BLaER1 treated with 17β-estradiol and CSF1 and Interleukin-3, amounts not matched to agents 10 nM and 100 nM (cell line): ENCODE measurements at regions not wholly inside any gene's neighbourhood (a gene's known extent, or its start where the extent isn't known, plus 50 kb on each side); places are given as distances from the start of the nearest gene placed in this dataset.

ENCODE experiments used
- H3K27ac ChIP-seq, 11 experiments: shearing (Covaris generic); formaldehyde crosslinking; 2 replicates each; pipeline ENCODE4 v1.8.1; 2022
- H3K27me3 ChIP-seq, 11 experiments: shearing (Covaris generic); formaldehyde crosslinking; 2 replicates each; pipeline ENCODE4 v1.8.1; 2022
- H3K36me3 ChIP-seq, 11 experiments: shearing (Covaris generic); formaldehyde crosslinking; 2 replicates each; pipeline ENCODE4 v1.8.1; 2022
- H3K4me1 ChIP-seq, 10 experiments: shearing (Covaris generic); formaldehyde crosslinking; 2 replicates each; pipeline ENCODE4 v1.8.1; 2022
- H3K4me2 ChIP-seq, 11 experiments: shearing (Covaris generic); formaldehyde crosslinking; 2 replicates each; pipeline ENCODE4 v1.8.1; 2022
- H3K4me3 ChIP-seq, 10 experiments: shearing (Covaris generic); formaldehyde crosslinking; 2 replicates each; pipeline ENCODE4 v1.8.1; 2022
- H3K9ac ChIP-seq, 11 experiments: shearing (Covaris generic); formaldehyde crosslinking; 2 replicates each; pipeline ENCODE4 v1.8.1; 2022
- H3K9me3 ChIP-seq, 11 experiments: shearing (Covaris generic); formaldehyde crosslinking; replicated peaks in 1 of 11; 2 replicates each; pipeline ENCODE4 v1.8.1; 2022
- H4K20me1 ChIP-seq, 11 experiments: shearing (Covaris generic); formaldehyde crosslinking; 2 replicates each; pipeline ENCODE4 v1.8.1; 2022
- Cebpa-rat ChIP-seq, 11 experiments: shearing (Covaris generic); IDR thresholded peaks; 2 replicates each; pipeline ENCODE4 v1.8.1; 2022

GRCh38 chr18:25962919-25963318 is 127.5 kb downstream of the SS18 start:
- Histone ChIP-seq H3K27ac (no peak overlapping the region), H3K4me1 (no peaks in the 10 kb centered on the region), H3K36me3 (no peaks in the 10 kb centered on the region), H3K9ac (no peak overlapping the region), H3K4me2 (no peak overlapping the region), H3K4me3 (no peak overlapping the region), H4K20me1 (no peaks in the 10 kb centered on the region), H3K9me3 (no peaks in the 10 kb centered on the region; a peak in 1 of 22 replicates), H3K27me3 (no peaks in the 10 kb centered on the region)
- TF ChIP-seq Cebpa-rat (IDR thresholded peaks at IDR 0.05) = no peak

DNA sequence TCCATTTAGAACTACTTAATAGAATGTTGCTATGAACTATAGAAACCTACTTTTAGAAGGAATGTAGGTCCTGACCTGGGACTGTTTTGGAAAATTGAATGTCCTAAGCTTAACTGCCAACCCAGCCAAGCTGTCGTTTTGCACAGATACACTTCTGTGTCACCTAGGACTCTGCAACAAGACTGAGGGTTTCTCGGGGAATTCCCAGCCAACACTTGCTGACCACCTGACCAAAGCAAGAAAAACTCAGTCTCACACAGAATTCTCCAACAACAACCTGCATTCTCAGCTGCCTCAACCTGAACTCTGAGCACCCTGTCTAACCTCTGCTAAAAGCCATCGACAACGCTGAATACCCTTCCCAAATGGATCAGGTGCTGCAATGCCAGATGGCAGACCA is 128.2 kb downstream of the SS18 start:
- TF ChIP-seq Cebpa-rat (IDR thresholded peaks at IDR 0.05) = no peak
- no peak overlapping the region for H3K4me2 ChIP-seq

DNA sequence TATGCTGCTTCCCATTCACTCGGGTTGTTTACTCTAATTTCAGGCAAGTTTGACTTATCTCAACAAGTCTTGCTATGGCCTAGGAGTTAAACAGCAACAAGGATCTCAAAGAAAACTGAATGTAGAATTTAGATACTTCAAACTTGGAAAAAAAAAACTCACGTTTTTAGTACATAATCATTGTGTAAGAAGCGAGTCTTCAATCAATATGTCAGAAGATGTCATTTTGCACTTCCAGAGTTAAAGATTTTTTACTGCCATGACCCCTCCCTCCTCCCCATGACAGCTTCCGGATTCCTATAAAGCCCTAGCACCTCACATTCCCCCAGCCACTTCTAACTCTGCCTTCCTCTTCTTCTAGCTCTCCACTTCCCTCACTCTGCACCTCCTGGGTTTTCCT is 133.4 kb downstream of the SS18 start:
- TF ChIP-seq Cebpa-rat (IDR thresholded peaks at IDR 0.05) = no peak
- Histone ChIP-seq H3K9ac (no peak overlapping the region), H3K9me3 (no peaks in the 10 kb centered on the region; a peak in 1 of 22 replicates), H3K4me2 (peak overlapping the region in 4 of 11 experiments; percentile 18 to 21 (median 20); a peak in 6 of 22 replicates), H3K27me3 (no peaks in the 10 kb centered on the region), H3K27ac (no peak overlapping the region), H3K36me3 (no peaks in the 10 kb centered on the region), H3K4me1 (peaks cover 0 to 13% (median 4%) of the 10 kb centered on the region in 10 experiments; a peak in 7 of 20 replicates), H3K4me3 (no peak overlapping the region), H4K20me1 (no peaks in the 10 kb centered on the region)

More for the DNA sequence above, 128.2 kb downstream of the SS18 start:
- Histone ChIP-seq H3K4me1 (peaks cover 0 to 3% (median 1%) of the 10 kb centered on the region in 10 experiments; a peak in 7 of 20 replicates), H3K9me3 (no peaks in the 10 kb centered on the region; a peak in 1 of 22 replicates), H3K4me3 (no peak overlapping the region), H3K9ac (no peak overlapping the region), H3K36me3 (no peaks in the 10 kb centered on the region), H3K27me3 (no peaks in the 10 kb centered on the region), H3K27ac (no peak overlapping the region), H4K20me1 (no peaks in the 10 kb centered on the region)

- Histone ChIP-seq H3K9ac (no peak overlapping the region), H3K27ac (no peak overlapping the region), H3K27me3 (no peaks in the 10 kb centered on the region), H3K4me1 (peaks cover 0 to 13% (median 4%) of the 10 kb centered on the region in 10 experiments; a peak in 7 of 20 replicates), H3K9me3 (0 out of 22 replicates have a peak, but pooled peaks cover 0 to 3% (median 0%) of the 10 kb centered on the region in 11 experiments), H3K36me3 (no peaks in the 10 kb centered on the region), H3K4me2 (no peak overlapping the region), H3K4me3 (no peak overlapping the region), H4K20me1 (no peaks in the 10 kb centered on the region)
- no peak for TF ChIP-seq Cebpa-rat (IDR thresholded peaks at IDR 0.05)
Observed at GRCh38 chr18:25953111-25953510, 137.3 kb downstream of the SS18 start.

DNA sequence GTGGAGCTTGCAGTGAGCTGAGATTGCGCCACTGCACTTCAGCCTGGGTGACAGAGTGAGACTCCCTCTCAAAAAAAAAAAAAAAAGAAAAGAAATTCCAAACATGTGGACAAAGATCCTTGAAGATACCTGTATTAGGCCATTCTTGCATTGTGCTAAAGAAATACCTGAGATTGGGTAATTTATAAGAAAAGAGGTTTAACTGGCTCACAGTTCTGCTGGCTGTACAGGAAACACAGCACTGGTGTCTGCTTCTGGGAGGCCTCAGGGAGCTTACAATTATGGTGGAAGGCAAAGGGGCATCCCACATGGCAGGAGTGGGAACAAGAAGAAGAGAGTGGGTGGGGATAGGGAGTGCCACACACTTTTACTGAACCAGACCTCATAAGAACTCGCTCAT is 140.1 kb downstream of the SS18 start:
- Histone ChIP-seq H4K20me1 (no peaks in the 10 kb centered on the region), H3K27me3 (no peaks in the 10 kb centered on the region), H3K4me2 (no peak overlapping the region), H3K4me3 (no peak overlapping the region), H3K36me3 (no peaks in the 10 kb centered on the region), H3K4me1 (0 out of 20 replicates have a peak, but pooled peaks cover 0 to 6% (median 0%) of the 10 kb centered on the region in 10 experiments), H3K27ac (no peak overlapping the region), H3K9ac (no peak overlapping the region), H3K9me3 (0 out of 22 replicates have a peak, but pooled peaks cover 0 to 3% (median 0%) of the 10 kb centered on the region in 11 experiments)
- TF ChIP-seq Cebpa-rat (IDR thresholded peaks at IDR 0.05) = no peak

DNA sequence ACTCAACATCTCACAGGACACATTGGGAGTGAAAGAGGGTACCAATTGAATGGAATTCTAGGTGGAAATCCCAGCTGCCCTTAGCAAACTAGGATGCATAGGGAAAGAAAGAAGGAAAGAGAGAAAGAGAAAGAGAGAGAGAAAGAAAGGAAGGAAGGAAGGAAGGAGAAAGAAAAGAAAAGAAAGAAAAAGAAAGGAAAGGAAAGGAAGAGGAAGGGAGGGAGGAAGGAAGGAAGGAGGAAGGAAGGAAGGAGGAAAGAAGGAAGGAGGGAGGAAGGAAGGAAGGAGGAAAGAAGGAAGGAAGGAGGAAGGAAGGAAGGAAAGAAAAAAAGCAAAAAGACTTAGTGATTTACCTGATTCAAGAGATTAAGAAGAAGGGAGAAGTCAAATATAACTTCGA is 143.9 kb downstream of the SS18 start:
- TF ChIP-seq Cebpa-rat (IDR thresholded peaks at IDR 0.05) = no peak
- Histone ChIP-seq H3K36me3 (no peaks in the 10 kb centered on the region), H4K20me1 (no peaks in the 10 kb centered on the region), H3K27ac (no peak overlapping the region), H3K27me3 (no peaks in the 10 kb centered on the region), H3K4me3 (no peak overlapping the region), H3K9me3 (0 out of 22 replicates have a peak, but pooled peaks cover 0 to 3% (median 0%) of the 10 kb centered on the region in 11 experiments), H3K4me1 (no peaks in the 10 kb centered on the region), H3K4me2 (no peak overlapping the region), H3K9ac (no peak overlapping the region)

DNA sequence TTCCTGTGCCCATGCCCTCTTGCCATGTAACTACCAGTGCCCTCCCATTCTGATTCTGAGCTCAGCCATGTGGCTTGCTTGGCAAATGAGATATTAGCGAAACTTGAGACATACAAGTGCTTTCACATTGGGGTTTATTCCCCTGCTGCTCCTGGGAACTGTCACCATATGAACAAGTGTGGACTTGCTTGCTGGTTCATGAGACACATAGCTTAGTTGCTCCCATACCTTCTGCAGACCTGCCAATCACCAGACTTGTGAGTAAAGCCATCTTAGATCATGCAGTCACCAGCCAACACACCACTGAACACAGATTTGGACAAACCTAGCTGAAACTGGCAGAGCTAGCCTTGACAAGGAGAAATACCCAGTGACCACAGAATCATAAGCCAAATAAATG is 155.1 kb downstream of the SS18 start:
- Histone ChIP-seq H3K4me2 (no peak overlapping the region), H3K9ac (no peak overlapping the region), H3K27me3 (no peaks in the 10 kb centered on the region), H3K36me3 (no peaks in the 10 kb centered on the region), H3K4me1 (no peaks in the 10 kb centered on the region), H4K20me1 (no peaks in the 10 kb centered on the region), H3K9me3 (no peaks in the 10 kb centered on the region), H3K4me3 (no peak overlapping the region), H3K27ac (no peak overlapping the region)
- TF ChIP-seq Cebpa-rat (IDR thresholded peaks at IDR 0.05) = no peak

GRCh38 chr18:25931126-25931525 is 159.3 kb downstream of the SS18 start:
- Histone ChIP-seq H3K9me3 (no peaks in the 10 kb centered on the region), H3K27ac (no peak overlapping the region), H3K4me1 (peaks cover 0 to 9% (median 0%) of the 10 kb centered on the region in 10 experiments; a peak in 6 of 20 replicates), H3K9ac (no peak overlapping the region), H3K4me3 (no peak overlapping the region), H3K27me3 (no peaks in the 10 kb centered on the region), H4K20me1 (no peaks in the 10 kb centered on the region), H3K36me3 (no peaks in the 10 kb centered on the region), H3K4me2 (no peak overlapping the region)
- no peak for TF ChIP-seq Cebpa-rat (IDR thresholded peaks at IDR 0.05)

DNA sequence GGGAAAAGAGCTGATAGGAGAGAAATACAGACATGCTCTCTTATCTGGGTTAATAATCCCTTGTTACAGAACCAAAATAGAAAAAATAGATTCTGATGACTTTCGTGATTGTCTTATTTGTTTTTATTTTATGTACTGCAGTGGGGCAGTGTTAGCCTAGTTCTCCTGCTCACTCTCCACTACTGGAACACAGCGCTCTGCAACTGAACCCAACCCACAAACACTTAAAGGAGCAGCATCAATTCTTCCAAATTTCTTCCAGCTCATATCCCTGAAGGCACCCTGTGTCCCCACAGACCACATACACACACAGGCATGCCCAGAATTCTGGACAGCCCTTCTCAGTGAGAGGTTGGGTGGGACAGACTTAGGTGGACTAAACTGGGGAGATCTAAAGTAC is 160.6 kb downstream of the SS18 start:
- Histone ChIP-seq H3K4me2 (no peak overlapping the region), H3K4me3 (no peak overlapping the region), H3K9me3 (no peaks in the 10 kb centered on the region), H3K36me3 (no peaks in the 10 kb centered on the region), H3K27ac (no peak overlapping the region), H4K20me1 (no peaks in the 10 kb centered on the region), H3K4me1 (peaks cover 0 to 9% (median 0%) of the 10 kb centered on the region in 10 experiments; a peak in 6 of 20 replicates), H3K9ac (no peak overlapping the region), H3K27me3 (no peaks in the 10 kb centered on the region)
- TF ChIP-seq Cebpa-rat (IDR thresholded peaks at IDR 0.05) = no peak

- Histone ChIP-seq H4K20me1 (no peaks in the 10 kb centered on the region), H3K9me3 (no peaks in the 10 kb centered on the region), H3K4me3 (no peak overlapping the region), H3K36me3 (no peaks in the 10 kb centered on the region), H3K9ac (no peak overlapping the region), H3K27me3 (no peaks in the 10 kb centered on the region), H3K27ac (no peak overlapping the region), H3K4me2 (peak overlapping the region in 6 of 11 experiments; percentile 2 to 35 (median 10); a peak in 6 of 22 replicates), H3K4me1 (peaks cover 0 to 9% (median 0%) of the 10 kb centered on the region in 10 experiments; a peak in 6 of 20 replicates)
- TF ChIP-seq Cebpa-rat (IDR thresholded peaks at IDR 0.05) = no peak
Observed at GRCh38 chr18:25927830-25928229, 162.6 kb downstream of the SS18 start.
